Esophagus muscularis mucosa (tissue), 4 donors: ENCODE measurements at regions not wholly inside any gene's neighbourhood (a gene's known extent, or its start where the extent isn't known, plus 50 kb on each side); places are given as distances from the start of the nearest gene placed in this dataset.

ENCODE experiments used
- EP300 ChIP-seq: sonication (generic); formaldehyde crosslinking; IDR thresholded peaks from one replicate; pipeline ENCODE4 v1.6.1; 2017; ENCODE audit warnings: antibody characterized with exemption
- POLR2A ChIP-seq: fragments of 450-650 bp; IDR thresholded peaks from one replicate; pipeline ENCODE4 v1.6.1; 2017; ENCODE audit warnings: antibody characterized with exemption, moderate library complexity, mild to moderate bottlenecking, low read depth
- TF ChIP-seq, protein P1 (sequence below), 3 experiments: fragments of 200-600 bp in 2 of 3; fragments of 450-650 bp in 1 of 3; sonication (generic) in 2 of 3; IDR thresholded peaks; one replicate each; pipeline ENCODE4 v1.5.1; 2017 to 2019; ENCODE audit warnings: antibody characterized with exemption in 3 of 3, mild to moderate bottlenecking in 2 of 3, moderate library complexity in 1 of 3

DNA sequence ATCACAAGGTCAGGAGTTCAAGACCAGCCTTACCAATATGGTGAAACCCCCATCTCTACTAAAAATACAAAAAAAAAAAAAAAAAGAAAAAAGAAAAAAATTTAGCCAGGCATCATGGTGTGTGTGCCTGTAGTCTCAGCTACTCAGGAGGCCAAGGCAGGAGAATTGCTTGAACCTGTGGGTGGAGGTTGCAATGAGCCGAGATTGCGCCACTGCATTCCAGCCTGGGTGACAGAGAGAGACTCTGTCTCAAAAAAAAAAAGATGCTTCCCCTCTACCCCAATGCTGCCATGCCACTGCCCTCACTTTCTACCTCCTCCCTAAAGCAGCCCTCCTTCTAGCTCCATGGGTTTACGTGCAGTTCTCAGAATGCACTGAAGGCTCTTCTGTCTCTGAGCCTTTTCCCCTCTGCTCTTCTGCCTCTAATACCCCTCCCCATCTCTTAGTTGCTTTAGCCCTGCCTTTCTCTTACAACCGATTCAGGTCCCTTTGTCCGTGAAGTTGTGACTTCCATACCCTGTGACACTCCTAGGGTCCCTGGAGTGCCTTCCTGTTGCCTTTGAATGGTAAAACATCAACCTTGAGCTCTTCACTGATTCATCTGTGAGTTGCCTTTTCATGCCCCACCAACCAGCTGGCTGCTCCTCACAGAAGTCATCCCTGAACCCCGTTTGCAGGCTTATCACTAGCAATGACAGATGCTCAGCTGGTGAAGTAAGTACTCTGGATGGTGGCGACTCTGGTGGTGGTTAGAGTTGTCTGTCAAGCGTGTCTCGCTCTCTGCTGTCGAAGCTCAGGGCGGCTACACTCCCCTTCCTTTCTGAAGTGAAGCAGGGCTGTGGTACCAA is 234.9 kb downstream of the RHOU start:
- TF ChIP-seq, protein P1, sequence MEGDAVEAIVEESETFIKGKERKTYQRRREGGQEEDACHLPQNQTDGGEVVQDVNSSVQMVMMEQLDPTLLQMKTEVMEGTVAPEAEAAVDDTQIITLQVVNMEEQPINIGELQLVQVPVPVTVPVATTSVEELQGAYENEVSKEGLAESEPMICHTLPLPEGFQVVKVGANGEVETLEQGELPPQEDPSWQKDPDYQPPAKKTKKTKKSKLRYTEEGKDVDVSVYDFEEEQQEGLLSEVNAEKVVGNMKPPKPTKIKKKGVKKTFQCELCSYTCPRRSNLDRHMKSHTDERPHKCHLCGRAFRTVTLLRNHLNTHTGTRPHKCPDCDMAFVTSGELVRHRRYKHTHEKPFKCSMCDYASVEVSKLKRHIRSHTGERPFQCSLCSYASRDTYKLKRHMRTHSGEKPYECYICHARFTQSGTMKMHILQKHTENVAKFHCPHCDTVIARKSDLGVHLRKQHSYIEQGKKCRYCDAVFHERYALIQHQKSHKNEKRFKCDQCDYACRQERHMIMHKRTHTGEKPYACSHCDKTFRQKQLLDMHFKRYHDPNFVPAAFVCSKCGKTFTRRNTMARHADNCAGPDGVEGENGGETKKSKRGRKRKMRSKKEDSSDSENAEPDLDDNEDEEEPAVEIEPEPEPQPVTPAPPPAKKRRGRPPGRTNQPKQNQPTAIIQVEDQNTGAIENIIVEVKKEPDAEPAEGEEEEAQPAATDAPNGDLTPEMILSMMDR (IDR thresholded peaks at IDR 0.05), result no peak
- no peak for TF ChIP-seq POLR2A
- TF ChIP-seq EP300, result no peak
